ENCODE measurements at regions not wholly inside any gene's neighbourhood (a gene's known extent, or its start where the extent isn't known, plus 50 kb on each side); places are given as distances from the start of the nearest gene placed in this dataset.

DNA sequence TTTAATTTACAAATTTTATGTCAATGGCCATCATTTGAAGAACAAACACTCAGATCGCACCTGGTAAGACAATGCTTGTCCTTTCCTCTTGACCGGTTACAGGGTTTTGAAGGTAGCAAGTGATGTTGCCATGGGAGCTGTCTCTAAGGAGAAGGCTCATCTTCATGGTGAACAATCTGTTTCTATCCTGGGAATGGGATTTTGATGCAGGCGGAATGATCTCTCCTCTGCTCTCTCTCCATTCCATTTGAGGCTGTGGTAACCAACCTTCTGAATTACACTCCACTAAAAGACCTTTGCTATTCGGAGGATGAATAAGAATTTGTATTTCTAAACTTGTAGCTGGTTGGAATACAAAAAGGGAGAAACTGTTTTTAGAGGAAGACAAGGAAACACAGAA is 57.9 kb upstream of the SLC5A9 start:
- no peak for DNase-seq

GRCh38 chr1:48160486-48161132 is 61.9 kb upstream of the SLC5A9 start:
- no peak for DNase-seq

GRCh38 chr1:48139275-48139674 is 83.2 kb upstream of the SLC5A9 start:
- DNase-seq: no peak

GRCh38 chr1:48127735-48128685 is 94.5 kb upstream of the SLC5A9 start:
- DNase-seq: no peak

- no peak for DNase-seq
Observed at GRCh38 chr1:48123647-48124046, 98.9 kb upstream of the SLC5A9 start.

- no peak for DNase-seq
Observed at GRCh38 chr1:48121955-48122354, 100.6 kb upstream of the SLC5A9 start.

DNA sequence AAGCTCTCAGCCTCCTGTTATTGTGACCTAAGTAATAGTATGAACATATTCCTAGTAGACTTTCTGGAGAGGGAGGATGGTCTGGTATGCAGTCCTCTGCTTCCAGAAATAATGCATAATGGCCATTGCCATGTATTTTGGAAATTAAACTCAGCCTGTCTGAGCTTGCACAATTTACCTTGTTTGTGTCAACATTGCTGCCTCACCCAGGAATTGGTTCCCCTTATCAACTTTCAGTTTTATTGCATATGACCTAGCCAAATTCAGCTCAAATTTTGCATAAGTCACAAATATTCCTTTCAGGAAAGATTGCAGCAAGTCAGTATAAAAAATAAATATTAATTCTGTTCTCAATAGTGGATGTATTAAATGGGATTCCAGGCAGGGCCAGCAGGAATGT is 101.9 kb upstream of the SLC5A9 start:
- DNase-seq: no peak

GRCh38 chr1:48115835-48116234 is 106.7 kb upstream of the SLC5A9 start:
- no peak for DNase-seq

DNA sequence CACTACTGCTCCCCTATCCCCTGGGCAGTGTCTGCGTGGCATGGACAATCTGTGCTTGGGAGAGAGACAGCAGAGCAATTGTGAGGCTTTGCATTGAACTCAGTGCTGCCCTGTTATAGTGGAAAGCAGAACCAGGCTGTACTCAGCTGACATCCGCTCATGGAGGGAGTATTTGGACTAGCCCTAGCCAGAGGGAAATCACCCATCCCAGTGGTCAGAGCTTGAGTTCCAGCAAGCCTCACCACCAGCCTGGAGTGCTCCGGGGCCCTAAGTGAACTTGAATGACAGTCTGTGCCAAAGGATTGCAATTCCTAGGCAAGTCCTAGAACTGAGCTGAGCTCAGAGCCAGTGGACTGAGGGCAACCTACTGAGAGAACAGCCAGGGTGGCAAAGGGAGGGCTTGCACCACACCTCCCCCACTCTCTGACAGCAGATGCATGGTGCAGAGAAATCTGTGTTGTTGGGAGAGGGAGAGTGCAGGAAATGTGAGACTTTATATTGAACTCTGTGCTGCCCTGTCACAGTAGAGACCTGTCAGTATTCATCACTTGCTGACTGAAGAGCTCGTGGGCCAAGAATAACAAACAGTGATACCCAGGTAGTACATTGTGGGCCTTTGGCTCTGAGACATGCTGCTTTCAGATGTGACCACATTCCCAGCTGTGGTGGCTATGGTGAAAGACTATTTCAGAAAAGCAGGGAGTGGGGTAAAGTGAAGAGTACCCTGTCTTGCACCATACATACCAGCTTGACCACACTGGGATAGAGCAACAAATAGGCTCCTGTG is 107.7 kb upstream of the SLC5A9 start:
- no peak for DNase-seq

DNA sequence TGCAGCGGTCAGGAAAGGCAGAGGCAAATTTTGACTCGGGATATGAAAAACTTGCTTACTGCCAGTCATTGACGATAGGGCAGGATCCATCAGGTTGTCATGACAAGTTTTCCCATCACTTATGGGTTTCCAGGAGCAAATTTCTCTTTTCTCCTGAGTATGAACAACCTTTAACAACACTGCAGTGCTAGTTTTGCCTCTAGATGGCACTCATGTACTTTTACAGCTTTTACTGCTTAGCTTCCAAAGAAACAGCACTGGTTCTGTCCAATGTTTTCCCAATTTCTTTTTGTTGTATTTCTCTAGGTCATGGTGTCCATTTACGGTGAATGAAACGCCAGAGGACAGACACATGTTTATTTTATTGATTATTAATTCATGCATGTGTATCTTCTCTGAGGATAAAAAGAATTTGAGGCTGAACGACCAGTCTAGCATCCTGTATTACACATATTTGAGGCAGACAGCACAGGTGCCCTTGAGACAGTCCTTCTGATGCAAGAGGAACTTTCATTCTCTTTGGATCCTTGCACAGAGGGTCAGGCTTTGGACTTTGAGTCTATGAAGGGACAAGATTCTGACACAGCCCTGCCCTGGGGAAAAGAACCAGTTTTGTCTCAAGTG is 112.3 kb upstream of the TRABD2B start:
- peak; percentile 7 for DNase-seq

GRCh38 chr1:48107516-48107915 is 110.3 kb upstream of the TRABD2B start:
- DNase-seq: no peak

DNA sequence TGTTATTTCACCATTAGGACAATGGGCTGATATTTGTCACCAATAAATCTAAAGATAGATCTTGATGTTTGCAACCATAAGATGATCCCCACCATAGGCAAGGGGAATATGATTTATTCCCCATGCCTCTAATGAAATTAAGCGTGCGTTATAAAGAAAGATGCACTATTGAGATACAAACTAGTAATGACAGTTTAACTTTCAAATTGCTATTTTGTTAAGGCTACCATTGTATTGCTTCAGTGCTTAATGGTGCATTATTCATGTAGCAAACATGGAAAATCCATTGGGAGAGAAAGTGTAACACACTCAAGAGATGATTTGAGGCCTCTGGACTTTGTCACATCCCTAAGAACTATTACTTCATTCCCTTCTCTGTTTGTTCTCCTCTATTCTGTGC is 108.9 kb upstream of the TRABD2B start:
- no peak for DNase-seq

GRCh38 chr1:48105165-48105564 is 108.0 kb upstream of the TRABD2B start:
- no peak for DNase-seq

- DNase-seq: no peak
Observed at GRCh38 chr1:48103495-48103894, 106.3 kb upstream of the TRABD2B start.

DNA sequence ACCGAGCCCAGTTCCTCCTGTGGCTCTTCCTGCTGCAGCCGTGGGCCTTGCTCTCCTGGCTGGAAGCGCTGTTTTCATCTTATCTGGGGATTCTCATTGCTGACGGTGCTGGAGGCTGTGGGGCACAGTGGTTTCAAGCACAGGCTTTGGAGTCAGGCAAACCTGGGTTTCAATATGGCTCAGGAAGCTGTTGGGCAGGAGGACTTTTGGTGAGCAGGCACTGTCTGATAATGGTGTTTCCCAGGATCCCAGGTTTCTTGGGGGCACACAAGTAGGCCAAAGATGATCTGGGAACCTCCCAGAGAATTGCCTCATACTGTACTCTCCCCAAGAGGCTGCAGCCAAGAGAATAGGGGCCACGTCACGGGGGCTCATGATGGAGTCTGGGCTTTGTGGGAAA is 105.6 kb upstream of the TRABD2B start:
- no peak for DNase-seq

DNA sequence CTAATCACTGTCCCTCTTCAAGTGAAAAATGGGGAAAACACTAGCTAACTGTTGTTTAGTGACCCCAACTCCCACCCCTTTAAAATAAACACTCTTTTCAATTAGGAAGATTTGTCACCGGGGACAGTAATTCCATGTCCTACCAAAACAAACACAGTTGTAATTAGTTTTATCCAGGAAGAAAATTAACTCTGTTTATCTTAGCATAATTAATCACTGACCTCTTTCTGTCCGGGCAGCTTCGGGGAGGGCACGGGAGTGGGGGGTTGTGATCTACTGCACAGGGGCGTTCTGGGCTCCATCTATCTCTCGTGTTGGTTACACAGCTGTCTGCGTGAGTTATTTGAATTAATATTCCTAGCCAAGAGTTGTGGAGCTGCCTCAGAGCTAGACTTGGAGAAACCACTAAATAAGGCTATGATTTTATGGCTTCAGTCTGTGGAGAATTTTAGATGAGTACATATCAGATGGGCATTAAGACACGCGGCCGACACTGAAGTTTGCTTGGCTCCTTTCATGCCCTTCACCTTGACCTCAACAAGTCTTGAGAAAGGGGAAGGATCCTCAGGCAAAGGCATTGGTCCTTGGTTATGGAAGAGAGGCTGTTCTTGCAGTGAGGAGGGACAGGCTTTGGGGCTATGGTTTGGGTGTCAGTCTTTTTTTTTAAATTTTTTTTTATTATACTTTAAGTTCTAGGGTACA is 102.0 kb upstream of the TRABD2B start:
- DNase-seq: no peak

GRCh38 chr1:48093696-48094528 is 96.7 kb upstream of the TRABD2B start:
- peak; percentile 5 for DNase-seq

DNA sequence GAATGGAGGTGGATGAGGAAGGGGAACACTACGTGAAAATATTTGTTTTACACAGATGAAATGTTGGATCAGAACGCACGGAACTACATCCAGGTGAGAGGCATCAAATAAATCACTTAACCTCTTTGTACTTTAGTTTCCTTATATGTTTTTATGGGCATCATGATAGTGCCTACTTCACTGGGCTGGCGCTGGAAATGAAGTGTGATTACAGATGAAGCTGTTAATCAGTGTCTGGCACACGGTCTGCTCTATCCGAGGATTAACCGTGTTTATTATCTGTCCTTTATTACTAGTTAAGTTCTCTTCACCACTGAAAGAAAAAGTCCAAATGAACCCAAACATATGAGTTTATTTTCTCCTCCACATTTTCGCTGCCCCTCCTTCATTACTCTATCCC is 96.0 kb upstream of the TRABD2B start:
- no peak for DNase-seq

DNA sequence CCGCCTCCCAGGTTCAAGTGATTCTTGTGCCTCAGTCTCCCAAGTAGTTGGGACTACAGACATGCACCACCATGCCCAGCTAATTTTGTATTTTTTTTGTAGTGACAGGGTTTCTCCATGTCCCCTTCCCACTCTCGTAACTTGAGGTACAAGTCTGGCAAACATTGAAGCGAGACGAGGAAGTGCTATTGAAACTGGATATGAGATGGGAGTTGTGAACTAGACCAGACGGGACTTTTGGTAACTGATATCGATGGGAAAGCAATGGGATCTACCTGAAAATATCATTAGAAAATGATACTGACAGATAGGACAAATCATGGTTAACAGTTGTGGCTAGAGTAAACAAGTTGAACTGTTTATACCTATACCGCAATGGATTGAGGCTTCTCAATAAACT is 95.2 kb upstream of the TRABD2B start:
- DNase-seq: no peak

GRCh38 chr1:48089356-48089891 is 92.2 kb upstream of the TRABD2B start:
- DNase-seq: no peak

DNA sequence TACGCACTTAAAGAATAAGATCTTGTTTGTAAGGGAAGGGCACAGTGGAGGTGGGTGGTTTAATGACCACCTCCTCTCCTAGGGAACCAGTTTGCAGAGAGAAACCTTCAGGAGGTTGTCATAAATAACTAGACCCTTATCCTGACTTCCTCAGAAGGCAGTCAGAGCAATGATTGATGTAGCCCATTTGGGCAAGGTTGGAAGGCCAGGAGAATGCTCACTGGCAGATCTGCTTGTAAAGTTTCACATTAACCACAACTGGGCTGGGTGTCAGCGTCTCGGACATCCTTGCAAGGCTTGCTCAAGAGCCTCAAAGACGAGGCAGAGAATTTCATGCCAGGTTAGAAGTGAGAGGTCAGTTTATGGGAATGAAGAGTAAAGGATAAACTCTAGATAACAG is 87.6 kb upstream of the TRABD2B start:
- no peak for DNase-seq
